Hematopoietic multipotent progenitor cell treated with erythropoietin and hydrocortisone succinate and interleukin-3 and kit ligand, for 15 days (in vitro differentiated cells): ENCODE measurements at regions not wholly inside any gene's neighbourhood (a gene's known extent, or its start where the extent isn't known, plus 50 kb on each side); places are given as distances from the start of the nearest gene placed in this dataset.
"Not testable (repeated sequence)": the region's sequence is repeated elsewhere in the genome, so short reads cannot be mapped to it uniquely, and the experiment has no call there.

Experiments
- DNase-seq: peaks from one replicate; pipeline ENCODE4 v3.0.0-alpha.2; 2015; ENCODE audit warnings: low spot score

DNA sequence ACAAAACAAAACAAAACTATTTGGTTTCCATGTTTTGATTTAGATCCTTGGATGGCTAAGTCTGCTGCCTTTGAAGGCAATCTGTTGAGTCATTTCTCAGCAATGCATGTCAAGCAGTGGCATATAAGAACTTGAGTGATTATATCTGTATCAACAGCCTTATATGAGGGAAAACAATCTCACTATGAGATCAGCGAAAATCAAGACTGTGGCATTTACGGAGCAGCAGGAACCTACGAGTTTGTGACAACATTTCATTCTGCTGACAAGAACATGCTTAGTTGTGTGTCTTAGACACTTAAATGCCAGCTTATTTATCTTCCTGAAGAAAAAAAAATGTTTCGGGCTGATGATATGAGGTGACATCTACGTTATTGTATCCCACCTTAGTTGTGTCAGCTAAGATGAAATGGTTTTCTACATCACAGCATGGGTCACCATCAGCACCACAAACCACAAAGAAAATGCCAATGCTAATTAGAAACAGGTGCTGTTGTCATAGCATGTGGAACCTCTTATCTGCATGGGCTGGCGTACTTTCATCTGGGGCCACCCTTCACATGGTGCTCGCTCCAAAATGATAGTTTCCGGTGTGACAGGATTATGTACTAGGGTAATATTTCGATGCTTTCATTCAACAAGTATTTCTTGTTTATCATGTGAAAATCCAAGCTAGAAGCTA lies 1085.5 kb downstream of the SORCS1 start:
- DNase-seq = no peak

DNA sequence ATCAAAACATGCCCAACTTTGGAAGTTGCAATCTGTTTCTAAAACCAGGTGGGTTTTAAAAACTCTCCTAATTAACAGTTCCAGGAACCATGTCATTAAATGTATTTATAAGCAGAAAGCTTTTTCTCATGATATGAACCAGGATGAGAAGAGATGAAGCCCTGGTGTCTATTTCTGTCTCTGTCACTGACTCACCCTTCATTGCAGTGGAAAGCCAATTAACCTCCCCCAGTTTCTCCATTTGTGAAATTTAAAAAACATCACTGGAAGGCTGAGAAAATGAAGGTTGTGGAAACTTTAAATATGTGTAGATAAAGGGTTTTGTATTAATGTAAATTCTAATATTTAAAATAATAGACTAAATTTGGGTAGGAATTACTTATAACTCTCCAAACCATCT lies 1088.0 kb downstream of the SORCS1 start:
- DNase-seq = no peak

DNA sequence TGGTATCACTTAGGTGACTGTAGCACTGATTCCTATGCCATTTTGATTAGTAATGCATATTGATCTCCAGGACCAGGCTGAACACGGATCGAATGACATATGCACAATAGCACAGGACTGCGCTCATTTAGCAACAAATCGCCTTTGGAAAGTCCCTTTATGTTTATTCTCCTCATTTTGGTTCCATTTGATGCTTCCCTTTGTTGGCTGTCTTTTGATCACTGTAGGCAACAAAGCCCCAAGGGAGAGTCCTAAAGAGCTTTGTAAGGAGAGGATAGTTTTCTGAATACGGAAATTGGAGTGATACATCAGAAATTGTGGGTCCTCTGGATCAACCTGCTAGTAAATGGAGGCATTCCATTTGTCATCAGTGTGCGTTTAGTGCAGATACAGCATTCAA lies 1111.4 kb downstream of the SORCS1 start:
- DNase-seq = no peak

- no peak for DNase-seq
Observed at GRCh38 chr10:106044503-106044902, 1120.0 kb downstream of the SORCS1 start.

- DNase-seq = no peak
Observed at GRCh38 chr10:106043863-106044262, 1120.6 kb downstream of the SORCS1 start.

- no peak for DNase-seq
Observed at GRCh38 chr10:106038246-106038645, 1126.3 kb downstream of the SORCS1 start.

DNA sequence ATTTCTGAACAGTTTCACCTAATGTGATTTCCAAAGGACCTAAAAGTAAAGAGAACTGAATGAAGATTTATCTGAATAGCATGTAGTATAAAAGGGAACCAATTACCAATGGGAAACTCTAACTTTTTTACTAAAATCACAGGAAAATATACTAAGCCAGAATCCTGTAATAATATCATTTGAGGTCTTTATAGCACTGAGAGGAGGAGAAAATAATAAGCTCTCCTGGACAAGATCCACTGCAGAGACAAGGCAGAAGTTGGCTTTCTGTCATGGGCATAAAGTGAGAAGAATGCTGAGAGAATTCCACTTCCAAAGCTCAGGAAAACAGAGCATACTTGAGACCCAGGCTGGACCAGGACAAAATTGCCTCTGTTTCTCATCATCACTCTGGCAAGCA lies 1131.4 kb downstream of the SORCS1 start:
- no peak for DNase-seq

GRCh38 chr10:106032450-106033002 lies 1132.0 kb downstream of the SORCS1 start:
- DNase-seq = no peak

DNA sequence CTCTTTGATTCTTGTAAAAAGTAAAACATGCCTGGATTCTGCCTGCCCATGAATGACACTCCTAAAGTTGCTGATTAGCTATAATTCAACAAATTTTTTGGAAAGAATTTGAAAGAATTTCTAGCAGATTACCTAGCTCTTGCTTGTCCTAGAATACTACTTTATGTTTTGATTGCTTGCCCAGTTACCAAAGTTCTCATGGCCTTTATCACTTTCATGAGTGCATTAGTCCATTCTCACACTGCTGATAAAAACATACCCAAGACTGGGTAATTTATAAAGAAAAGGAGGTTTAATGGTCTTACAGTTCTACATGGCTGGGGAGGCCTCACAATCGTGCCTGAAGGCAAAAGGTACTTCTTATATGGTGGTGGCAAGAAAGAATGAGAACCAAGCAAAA lies 1137.3 kb downstream of the SORCS1 start:
- DNase-seq = no peak

- DNase-seq = no peak
Observed at GRCh38 chr10:106025208-106025811, 1139.2 kb downstream of the SORCS1 start.

GRCh38 chr10:106023329-106023728 lies 1141.2 kb downstream of the SORCS1 start:
- no peak for DNase-seq

DNA sequence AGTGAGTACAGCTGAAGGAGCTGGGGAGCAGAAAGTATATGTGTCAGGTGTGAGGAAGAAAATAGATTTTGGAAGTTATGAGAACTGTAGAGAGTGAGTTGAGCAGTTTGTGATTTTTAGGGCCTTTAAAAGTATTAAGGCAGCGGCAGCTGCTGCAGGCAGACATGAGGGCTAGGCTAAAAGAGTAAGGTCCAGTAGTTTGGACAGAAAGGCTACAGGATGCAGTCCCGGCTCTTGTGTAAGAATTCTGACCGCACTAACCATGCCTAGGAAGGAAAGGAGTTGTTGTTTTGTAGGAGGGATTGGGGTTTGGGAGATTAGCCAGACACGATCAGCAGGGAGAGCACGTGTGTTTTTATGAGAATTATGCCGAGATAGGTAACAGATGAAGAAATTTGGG lies 1144.9 kb downstream of the SORCS1 start:
- not testable (repeated sequence) for DNase-seq

DNA sequence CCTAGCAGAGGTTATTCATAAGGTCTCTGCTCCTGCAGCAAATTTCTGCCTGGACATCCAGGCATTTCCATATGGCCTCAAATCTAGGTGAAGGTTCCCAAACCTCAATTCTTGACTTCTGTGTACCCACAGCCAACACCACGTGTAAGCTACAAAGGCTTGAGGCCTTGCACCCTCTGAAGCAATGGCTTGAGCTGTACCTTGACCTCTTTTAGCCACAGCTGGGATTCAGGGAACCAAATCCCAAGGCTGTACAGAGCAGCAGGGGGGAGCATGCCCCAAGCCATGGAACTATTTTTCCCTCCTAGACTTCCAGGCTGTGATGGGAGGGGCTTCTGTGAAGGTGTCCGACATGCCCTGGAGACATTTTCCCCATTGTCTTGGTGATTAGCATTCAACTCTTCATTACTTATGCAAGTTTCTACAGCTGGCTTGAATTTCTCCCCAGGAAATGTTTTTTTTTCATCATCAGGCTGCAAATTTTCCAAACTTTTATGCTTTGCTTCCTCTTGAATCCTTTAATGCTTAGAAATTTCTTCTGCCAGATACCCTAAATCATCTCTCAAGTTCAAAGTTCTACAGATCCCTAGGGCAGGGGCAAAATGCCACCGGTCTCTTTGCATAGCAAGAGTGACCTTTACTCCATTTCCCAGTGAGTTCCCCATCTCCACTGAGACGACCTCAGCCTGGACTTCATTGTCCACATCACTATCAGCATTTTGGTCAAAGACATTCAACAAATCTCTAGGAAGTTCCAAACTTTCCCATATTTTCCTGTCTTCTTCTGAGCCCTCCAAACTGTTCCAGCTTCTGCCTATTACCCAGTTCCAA lies 1148.9 kb downstream of the SORCS1 start:
- not testable (repeated sequence) for DNase-seq

GRCh38 chr10:106011250-106011649 lies 1153.3 kb downstream of the SORCS1 start:
- no peak for DNase-seq

GRCh38 chr10:106000721-106001120 lies 1163.8 kb downstream of the SORCS1 start:
- no peak for DNase-seq

DNA sequence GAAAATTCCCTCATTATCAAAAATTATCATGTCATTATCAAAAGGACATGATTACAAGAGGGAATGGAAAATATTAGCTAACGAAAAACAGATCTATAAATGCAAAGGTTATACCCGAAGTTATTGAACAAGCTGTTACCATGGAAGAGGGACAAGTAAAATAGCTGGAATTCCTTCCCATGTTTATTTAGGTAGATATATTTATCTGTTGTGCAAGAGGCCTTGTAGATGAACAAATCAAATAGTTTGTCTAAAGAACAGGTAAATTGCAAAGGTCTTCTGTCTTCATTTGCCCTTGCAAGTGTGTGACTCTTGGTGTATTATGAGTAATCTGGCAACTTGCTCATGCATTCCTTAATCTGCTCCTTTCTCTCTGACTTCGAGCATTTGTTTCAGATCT lies 1170.9 kb downstream of the SORCS1 start:
- DNase-seq = no peak

GRCh38 chr10:105992928-105993327 lies 1171.6 kb downstream of the SORCS1 start:
- DNase-seq = no peak

DNA sequence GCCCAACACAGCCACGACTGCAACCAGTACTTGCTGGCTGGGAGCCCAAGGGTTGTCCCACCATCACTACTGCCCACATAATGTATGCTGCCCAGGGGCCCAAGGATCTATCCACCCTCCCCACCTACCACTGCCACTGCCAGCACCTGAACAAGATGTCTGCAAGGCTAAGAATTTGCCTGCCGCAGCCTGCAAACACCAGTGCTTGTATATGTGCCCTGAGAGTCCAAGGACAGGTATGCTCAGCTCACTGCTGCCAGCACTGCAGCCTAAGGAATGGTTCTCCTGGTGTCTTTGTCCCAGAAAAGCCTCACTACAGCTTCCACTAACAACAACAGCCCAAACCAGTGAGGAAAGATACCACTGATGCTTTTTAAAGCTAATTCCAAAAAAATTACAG lies 1174.0 kb downstream of the SORCS1 start:
- DNase-seq = no peak

DNA sequence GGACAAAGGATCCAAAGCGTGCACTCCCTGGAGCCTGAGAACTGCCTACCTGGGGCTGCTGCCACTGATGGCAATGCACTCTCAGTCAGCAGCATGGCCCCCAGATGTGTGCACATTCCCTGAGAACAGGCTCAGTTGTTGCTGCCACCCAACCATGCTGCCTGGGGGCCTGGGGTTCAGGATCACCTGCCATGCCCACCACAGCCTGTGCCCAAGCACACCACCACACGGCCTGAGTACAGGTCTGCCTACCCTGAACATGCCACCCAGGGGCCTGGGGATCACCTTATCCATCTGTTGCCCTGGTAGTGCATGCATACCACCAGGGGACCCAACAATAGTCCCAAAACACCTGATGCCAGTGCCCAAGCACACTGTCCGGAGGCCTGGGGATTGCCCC lies 1174.5 kb downstream of the SORCS1 start:
- no peak for DNase-seq

- DNase-seq = no peak
Observed at GRCh38 chr10:105988848-105989247, 1175.7 kb downstream of the SORCS1 start.

DNA sequence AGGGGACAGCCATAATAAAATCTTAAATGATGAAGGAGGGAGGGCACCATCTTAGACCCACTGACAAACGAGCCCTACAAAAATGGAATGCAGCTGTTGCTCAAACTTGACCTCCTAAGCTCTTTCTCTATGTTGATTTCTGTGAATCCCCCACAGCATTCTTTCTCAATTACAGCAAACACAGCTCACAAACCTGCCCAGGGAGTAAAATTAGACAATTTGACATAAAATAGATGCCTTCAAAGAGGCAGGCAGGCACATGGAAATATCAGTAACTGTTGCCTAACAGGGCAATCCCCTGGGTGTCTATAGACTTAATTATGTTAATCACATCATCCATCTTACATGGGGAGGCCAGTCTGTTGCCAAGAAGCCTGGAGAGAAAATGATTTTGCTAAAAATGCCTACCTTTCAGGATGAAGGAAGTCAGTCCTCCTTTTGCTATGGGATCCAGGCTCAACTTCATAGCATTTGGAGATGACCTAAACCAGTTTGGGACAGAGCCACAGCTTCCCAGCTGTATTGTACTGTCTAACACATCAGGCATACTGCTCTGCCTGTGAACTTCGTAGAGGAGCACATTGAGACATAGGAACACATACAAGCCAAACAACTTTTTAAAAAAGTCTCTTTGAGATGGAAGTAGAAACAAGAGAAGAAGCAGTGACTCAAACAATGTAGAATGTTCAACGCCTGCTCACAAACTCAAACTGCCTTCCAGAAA lies 1177.4 kb downstream of the SORCS1 start:
- no peak for DNase-seq

DNA sequence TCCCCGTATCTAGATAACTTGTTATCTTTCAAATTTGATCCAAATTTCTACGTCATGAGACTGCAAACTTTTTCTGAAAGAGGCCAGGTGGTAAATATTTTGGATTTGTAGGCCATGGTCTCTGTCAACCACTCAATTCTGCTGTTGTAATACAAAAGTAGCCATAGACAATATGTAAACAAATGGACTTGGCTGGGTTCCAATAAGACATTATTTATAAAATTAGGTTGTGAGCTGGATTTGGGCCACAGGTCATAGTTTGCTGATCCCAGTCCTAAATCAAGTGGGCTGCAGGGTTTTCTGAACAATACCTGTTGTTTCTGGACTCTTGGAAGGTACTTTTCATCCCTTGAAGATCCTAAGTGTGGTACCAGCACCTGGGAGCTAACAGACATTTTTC lies 1178.0 kb downstream of the SORCS1 start:
- DNase-seq = no peak
